ENCODE measurements at regions not wholly inside any gene's neighbourhood (a gene's known extent, or its start where the extent isn't known, plus 50 kb on each side); places are given as distances from the start of the nearest gene placed in this dataset.
A peak's percentile ranks its signal among the peaks of the same experiment; 100 is the strongest.

GRCh38 chr5:39968381-39968780 is 543.6 kb upstream of the DAB2 start:
- Histone ChIP-seq H3F3A (ENCODE audit: insufficient read depth, low read length) (no peaks in the 10 kb centered on the region), H3K4me2 (ENCODE audit: low read depth, low read length) (no peak overlapping the region), H4K20me1 (ENCODE audit: insufficient read depth, low read length) (no peaks in the 10 kb centered on the region), H3K9me3 (replicated peaks; ENCODE audit: insufficient read depth, low read length) (no peaks in the 10 kb centered on the region), H3K27me3 (replicated peaks; ENCODE audit: insufficient read depth, low read length) (no peaks in the 10 kb centered on the region), H3K9me2 (replicated peaks; ENCODE audit: insufficient read depth, low read length) (no peaks in the 10 kb centered on the region), H2AFZ (ENCODE audit: low read length) (no peak overlapping the region), H3K4me3 (ENCODE audit: low read length) (no peak overlapping the region), H3K27ac (ENCODE audit: low read length) (no peak overlapping the region), H3K4me1 (ENCODE audit: low read length) (no peaks in the 10 kb centered on the region), H3K79me2 (ENCODE audit: low read length) (no peaks in the 10 kb centered on the region), H3K9ac (ENCODE audit: low read length) (no peak overlapping the region), H3K36me3 (replicated peaks; ENCODE audit: insufficient read depth, low read length) (no peaks in the 10 kb centered on the region)
- no peak for DNase-seq
- TF ChIP-seq EZH2phosphoT487 (IDR thresholded peaks at IDR 0.05; ENCODE audit: low read length) (no peak), EZH2 (optimal IDR thresholded peaks at IDR 0.05; ENCODE audit: low read depth, low read length) (no peak), CTCF (IDR thresholded peaks at IDR 0.05; ENCODE audit: low read length) (no peak)

- no peak overlapping the region for H3K27ac ChIP-seq (ENCODE audit: low read length)
- no peaks in the 10 kb centered on the region for H3K9me3 ChIP-seq (replicated peaks; ENCODE audit: insufficient read depth, low read length)
- H3K4me3 ChIP-seq (ENCODE audit: low read length) = no peak overlapping the region
- H3K27me3 ChIP-seq (replicated peaks; ENCODE audit: insufficient read depth, low read length) = no peaks in the 10 kb centered on the region
- TF ChIP-seq EZH2 (optimal IDR thresholded peaks at IDR 0.05; ENCODE audit: low read depth, low read length) (no peak), EZH2phosphoT487 (IDR thresholded peaks at IDR 0.05; ENCODE audit: low read length) (no peak), CTCF (IDR thresholded peaks at IDR 0.05; ENCODE audit: low read length) (no peak)
- no peak overlapping the region for H2AFZ ChIP-seq (ENCODE audit: low read length)
- no peak overlapping the region for H3K4me2 ChIP-seq (ENCODE audit: low read depth, low read length)
- no peaks in the 10 kb centered on the region for H4K20me1 ChIP-seq (ENCODE audit: insufficient read depth, low read length)
- H3K36me3 ChIP-seq (replicated peaks; ENCODE audit: insufficient read depth, low read length) = no peaks in the 10 kb centered on the region
- H3K79me2 ChIP-seq (ENCODE audit: low read length) = no peaks in the 10 kb centered on the region
- H3F3A ChIP-seq (ENCODE audit: insufficient read depth, low read length) = no peaks in the 10 kb centered on the region
- DNase-seq = no peak
- H3K9ac ChIP-seq (ENCODE audit: low read length) = no peak overlapping the region
- no peaks in the 10 kb centered on the region for H3K4me1 ChIP-seq (ENCODE audit: low read length)
- H3K9me2 ChIP-seq (replicated peaks; ENCODE audit: insufficient read depth, low read length) = no peaks in the 10 kb centered on the region
Measured at GRCh38 chr5:39955156-39955555, 530.4 kb upstream of the DAB2 start.

- Histone ChIP-seq H3K9me3 (replicated peaks; ENCODE audit: insufficient read depth, low read length) (no peaks in the 10 kb centered on the region), H3F3A (ENCODE audit: insufficient read depth, low read length) (no peaks in the 10 kb centered on the region), H2AFZ (ENCODE audit: low read length) (no peak overlapping the region), H3K4me3 (ENCODE audit: low read length) (no peak overlapping the region), H3K9ac (ENCODE audit: low read length) (no peak overlapping the region), H4K20me1 (ENCODE audit: insufficient read depth, low read length) (no peaks in the 10 kb centered on the region), H3K4me2 (ENCODE audit: low read depth, low read length) (no peak overlapping the region), H3K36me3 (replicated peaks; ENCODE audit: insufficient read depth, low read length) (no peaks in the 10 kb centered on the region), H3K4me1 (ENCODE audit: low read length) (no peaks in the 10 kb centered on the region), H3K9me2 (replicated peaks; ENCODE audit: insufficient read depth, low read length) (no peaks in the 10 kb centered on the region), H3K27ac (ENCODE audit: low read length) (no peak overlapping the region), H3K27me3 (replicated peaks; ENCODE audit: insufficient read depth, low read length) (no peaks in the 10 kb centered on the region), H3K79me2 (ENCODE audit: low read length) (no peaks in the 10 kb centered on the region)
- no peak for TF ChIP-seq EZH2phosphoT487 (IDR thresholded peaks at IDR 0.05; ENCODE audit: low read length)
- no peak for TF ChIP-seq EZH2 (optimal IDR thresholded peaks at IDR 0.05; ENCODE audit: low read depth, low read length)
- DNase-seq = no peak
Measured at GRCh38 chr5:39951070-39951469, 526.3 kb upstream of the DAB2 start.

GRCh38 chr5:39948867-39949468 is 524.2 kb upstream of the DAB2 start:
- no peaks in the 10 kb centered on the region for H3K9me3 ChIP-seq (replicated peaks; ENCODE audit: insufficient read depth, low read length)
- no peak overlapping the region for H3K9ac ChIP-seq (ENCODE audit: low read length)
- no peaks in the 10 kb centered on the region for H4K20me1 ChIP-seq (ENCODE audit: insufficient read depth, low read length)
- no peaks in the 10 kb centered on the region for H3K4me1 ChIP-seq (ENCODE audit: low read length)
- no peaks in the 10 kb centered on the region for H3F3A ChIP-seq (ENCODE audit: insufficient read depth, low read length)
- H3K4me2 ChIP-seq (ENCODE audit: low read depth, low read length) = no peak overlapping the region
- peak; percentile 75 for DNase-seq
- H3K27me3 ChIP-seq (replicated peaks; ENCODE audit: insufficient read depth, low read length) = no peaks in the 10 kb centered on the region
- TF ChIP-seq EZH2 (optimal IDR thresholded peaks at IDR 0.05; ENCODE audit: low read depth, low read length) (no peak), CTCF (IDR thresholded peaks at IDR 0.05; ENCODE audit: low read length) (peak; percentile 68), EZH2phosphoT487 (IDR thresholded peaks at IDR 0.05; ENCODE audit: low read length) (no peak)
- H2AFZ ChIP-seq (ENCODE audit: low read length) = no peak overlapping the region
- H3K27ac ChIP-seq (ENCODE audit: low read length) = no peak overlapping the region
- no peak overlapping the region for H3K4me3 ChIP-seq (ENCODE audit: low read length)
- no peaks in the 10 kb centered on the region for H3K9me2 ChIP-seq (replicated peaks; ENCODE audit: insufficient read depth, low read length)
- H3K36me3 ChIP-seq (replicated peaks; ENCODE audit: insufficient read depth, low read length) = no peaks in the 10 kb centered on the region
- H3K79me2 ChIP-seq (ENCODE audit: low read length) = no peaks in the 10 kb centered on the region

All from MM.1S (cell line).